B cell (primary cell): ENCODE measurements at regions not wholly inside any gene's neighbourhood (a gene's known extent, or its start where the extent isn't known, plus 50 kb on each side); places are given as distances from the start of the nearest gene placed in this dataset.

Source experiments
- ATAC-seq: fragments of 200-7000 bp; cut with Tn5 transposase; one replicate; pipeline ENCODE4 v1.10.0; 2021; ENCODE audit warnings: low read depth, mild to moderate bottlenecking, moderate number of reproducible peaks, moderate library complexity
- CTCF ChIA-PET: fragments of 350-600 bp; sonication (Branson Sonifier 250); formaldehyde crosslinking; loops from one replicate; lab custom pipeline; 2021; ENCODE audit warnings: antibody characterized with exemption, inconsistent platforms; lab: Charles Lee
- POLR2A ChIA-PET: fragments of 350-600 bp; sonication (Branson Sonifier 250); formaldehyde crosslinking; loops from one replicate; lab custom pipeline; 2021; ENCODE audit warnings: antibody characterized with exemption; lab: Charles Lee
- DNase-seq: peaks from one replicate; pipeline ENCODE4 v3.0.0; 2013
- H2AFZ ChIP-seq: 2 replicates; pipeline ENCODE4 v1.6.1; 2012; ENCODE audit warnings: mild to moderate bottlenecking, low read depth, low read length; ENCODE audit not compliant: insufficient read depth, poor library complexity, severe bottlenecking
- H3K27ac ChIP-seq, 2 donors: 1 replicate in 1 of 2; 2 replicates in 1 of 2; pipeline ENCODE4 v1.5.1; 2012 to 2013; ENCODE audit warnings: low read length in 2 of 2, mild to moderate bottlenecking in 2 of 2, moderate library complexity in 1 of 2
- H3K27me3 ChIP-seq, 4 experiments: fragments of 200-600 bp in 1 of 4; sonication (generic) in 1 of 4; replicated peaks in 1 of 4; 1 replicate in 2 of 4; 2 replicates in 2 of 4; pipeline versions ENCODE4 v1.6.1 to v1.7.0; 2013 to 2016; ENCODE audit warnings: low read length in 3 of 4, mild to moderate bottlenecking in 2 of 4, mixed read lengths in 1 of 4, moderate library complexity in 1 of 4; ENCODE audit not compliant: insufficient read depth in 4 of 4, control insufficient read depth in 3 of 4; ENCODE audit errors: control extremely low read depth in 1 of 4
- H3K36me3 ChIP-seq, 2 experiments: replicated peaks in 1 of 2; 1 replicate in 1 of 2; 2 replicates in 1 of 2; pipeline versions ENCODE4 v1.6.1 to v1.7.1; 2013; ENCODE audit warnings: low read length in 1 of 2; ENCODE audit not compliant: insufficient read depth in 2 of 2, control insufficient read depth in 1 of 2; ENCODE audit errors: control extremely low read depth in 1 of 2, extremely low read depth in 1 of 2
- H3K4me1 ChIP-seq, 2 donors: fragments of 200-600 bp in 1 of 2; sonication (generic) in 1 of 2; 1 replicate in 1 of 2; 2 replicates in 1 of 2; pipeline versions ENCODE4 v1.5.1 to v1.6.1; 2013 to 2017; ENCODE audit warnings: low read length in 2 of 2; ENCODE audit not compliant: control insufficient read depth in 2 of 2, insufficient read depth in 2 of 2
- H3K4me2 ChIP-seq: replicated peaks from 2 replicates; pipeline ENCODE3; 2012; ENCODE audit warnings: mild to moderate bottlenecking, low read depth, low read length; ENCODE audit not compliant: poor library complexity, severe bottlenecking
- H3K4me3 ChIP-seq, 5 experiments: fragments of 200-600 bp in 1 of 5; sonication (generic) in 1 of 5; 1 replicate in 3 of 5; 2 replicates in 2 of 5; pipeline versions ENCODE4 v1.5.1 to v1.7.0; 2011 to 2016; ENCODE audit warnings: low read length in 4 of 5, mild to moderate bottlenecking in 4 of 5, low read depth in 2 of 5, control low read depth in 1 of 5, moderate library complexity in 1 of 5; ENCODE audit not compliant: insufficient read depth in 1 of 5; ENCODE audit errors: control extremely low read depth in 1 of 5, extremely low read depth in 1 of 5
- H3K79me2 ChIP-seq: fragments of 200-600 bp; sonication (generic); one replicate; pipeline ENCODE4 v1.6.0; 2016; ENCODE audit warnings: low read length; ENCODE audit not compliant: control insufficient read depth, insufficient read depth
- H3K9ac ChIP-seq: fragments of 200-600 bp; sonication (generic); 2 replicates; pipeline ENCODE4 v1.6.1; 2017; ENCODE audit warnings: mild to moderate bottlenecking, low read length, moderate library complexity
- H3K9me3 ChIP-seq, 3 donors: one replicate each; pipeline versions ENCODE4 v1.6.1 to v1.7.1; 2013; ENCODE audit warnings: low read length in 2 of 3; ENCODE audit not compliant: control insufficient read depth in 2 of 3, insufficient read depth in 1 of 3; ENCODE audit errors: control extremely low read depth in 1 of 3
- H4K20me1 ChIP-seq: 2 replicates; pipeline ENCODE4 v1.6.0; 2012; ENCODE audit warnings: mild to moderate bottlenecking, low read length; ENCODE audit not compliant: insufficient read depth, control insufficient read depth, poor library complexity, severe bottlenecking
- H3K27ac Mint-ChIP-seq: one replicate; pipeline ENCODE4 v1.8.0; 2021; ENCODE audit warnings: mixed read lengths
- H3K27me3 Mint-ChIP-seq: one replicate; pipeline ENCODE4 v1.8.0; 2021; ENCODE audit warnings: mixed read lengths
- H3K4me1 Mint-ChIP-seq: one replicate; pipeline ENCODE4 v1.8.0; 2021; ENCODE audit warnings: mixed read lengths
- H3K4me3 Mint-ChIP-seq: one replicate; pipeline ENCODE4 v1.8.0; 2021; ENCODE audit warnings: mixed read lengths
- H3K9me3 Mint-ChIP-seq: one replicate; pipeline ENCODE4 v1.8.0; 2022; ENCODE audit warnings: mixed read lengths; ENCODE audit not compliant: insufficient read depth
- CTCF ChIP-seq: fragments of 200-600 bp; IDR thresholded peaks from one replicate; pipeline ENCODE4 v1.8.0; 2022; ENCODE audit warnings: antibody characterized with exemption, mild to moderate bottlenecking
- EZH2 ChIP-seq: IDR thresholded peaks from 2 replicates; pipeline ENCODE4 v1.6.1; 2012; ENCODE audit warnings: borderline replicate concordance, low read depth, mild to moderate bottlenecking, moderate library complexity, low read length; ENCODE audit not compliant: insufficient read depth, poor library complexity, severe bottlenecking
- WGBS: methylation state at CpG from one replicate; pipeline ENCODE4 v1.1.5; 2013; ENCODE audit warnings: missing lambda C conversion rate; ENCODE audit not compliant: insufficient coverage; 5-methylcytosine and 5-hydroxymethylcytosine counted together
- intact Hi-C: fragments of 100-400 bp; cut with micrococcal nuclease; formaldehyde crosslinking; loops from one replicate; pipeline ENCODE4 v1.10.0; 2022

- no CpG with 5 or more reads among the region's 1 CpG for WGBS
Observed at GRCh38 chr11:13143486-13144297, 133.9 kb upstream of the BMAL1 start.

More at GRCh38 chr11:13143486-13144297, 133.9 kb upstream of the BMAL1 start:
- Mint-ChIP-seq H3K27me3 (peaks cover 9% of the 10 kb centered on the region), H3K27ac (no peak overlapping the region), H3K4me3 (no peak overlapping the region), H3K9me3 (peaks cover 2% of the 10 kb centered on the region), H3K4me1 (no peaks in the 10 kb centered on the region)
- Histone ChIP-seq H2AFZ (no peak overlapping the region), H3K36me3 (no peaks in the 10 kb centered on the region), H3K79me2 (no peaks in the 10 kb centered on the region), H3K4me3 (no peak overlapping the region), H3K4me2 (no peak overlapping the region), H3K4me1 (no peaks in the 10 kb centered on the region), H4K20me1 (no peaks in the 10 kb centered on the region), H3K27ac (no peak overlapping the region), H3K27me3 (peaks cover 0 to 3% (median 0%) of the 10 kb centered on the region in 4 experiments), H3K9me3 (peaks cover 0 to 5% (median 0%) of the 10 kb centered on the region in 3 donors), H3K9ac (no peak overlapping the region)
- intact Hi-C loops = no loop called here
- DNase-seq (no peak), ATAC-seq (no peak)
- no peak for TF ChIP-seq EZH2
- no peak for TF ChIP-seq CTCF
- POLR2A ChIA-PET = no interaction called here
- CTCF ChIA-PET = no interaction called here
